ENCODE measurements at regions not wholly inside any gene's neighbourhood (a gene's known extent, or its start where the extent isn't known, plus 50 kb on each side); places are given as distances from the start of the nearest gene placed in this dataset.

GRCh38 chr13:104872153-104872552, 1663.3 kb downstream of the EFNB2 start:
- TF ChIP-seq CTCF (IDR thresholded peaks at IDR 0.05) (no peak), POLR2A (IDR thresholded peaks at IDR 0.05) (no peak)

All from thyroid gland (tissue), 4 donors.